HepG2 (cell line): ENCODE measurements at regions not wholly inside any gene's neighbourhood (a gene's known extent, or its start where the extent isn't known, plus 50 kb on each side); places are given as distances from the start of the nearest gene placed in this dataset.

Experiments used
- ATAC-seq: fragments of 200-7000 bp; cut with Tn5 transposase; 3 replicates; pipeline ENCODE4 v1.9.1; 2020; ENCODE audit warnings: mild to moderate bottlenecking, moderate library complexity
- BruUV-seq: library from RNA; stranded (reverse); fragments of 400-500 nt; replicated peaks from 2 replicates; lab custom pipeline; 2021; lab: Mats Ljungman, UMichigan
- CTCF ChIA-PET: fragments of 300-600 bp; formaldehyde crosslinking; extraction: SDS; loops from one replicate; lab custom pipeline; 2021; ENCODE audit warnings: low total read pairs, inconsistent platforms, low intra/inter-chr PET ratio; lab: Yijun Ruan, JAX
- POLR2A ChIA-PET: fragments of 350-600 bp; sonication (Branson Sonifier 250); formaldehyde crosslinking; loops from one replicate; lab custom pipeline; 2020; ENCODE audit warnings: antibody characterized with exemption, inconsistent platforms; lab: Yijun Ruan, JAX
- DNase-seq: peaks from one replicate; pipeline ENCODE4 v3.0.0-alpha.2; 2015; ENCODE audit warnings: low spot score
- FAIRE-seq: peaks from 3 replicates; lab custom pipeline; 2011; peaks lifted over from hg19 to GRCh38; lab: Jason Lieb, UNC
- H2AFZ ChIP-seq: one replicate; pipeline ENCODE4 v1.6.1; 2011; ENCODE audit warnings: low read length, inconsistent platforms
- H3K27ac ChIP-seq: fragments of 300-600 bp; 3 replicates; pipeline ENCODE4 v1.8.0; 2011; ENCODE audit warnings: mixed run types, mild to moderate bottlenecking, mixed read lengths, low read length, inconsistent platforms; ENCODE audit not compliant: insufficient read depth; ENCODE audit errors: extremely low read length
- H3K27me3 ChIP-seq, 2 experiments: fragments of 200-600 bp in 1 of 2; 2 replicates in 1 of 2; 3 replicates in 1 of 2; pipeline versions ENCODE4 v1.6.0 to v1.8.0; 2011; ENCODE audit warnings: low read length in 2 of 2, mild to moderate bottlenecking in 2 of 2, moderate library complexity in 2 of 2, inconsistent platforms in 1 of 2; ENCODE audit not compliant: insufficient read depth in 2 of 2, control insufficient read depth in 1 of 2
- H3K36me3 ChIP-seq, 2 experiments: fragments of 200-600 bp in 1 of 2; replicated peaks in 1 of 2; 2 replicates in 1 of 2; 3 replicates in 1 of 2; pipeline versions ENCODE4 v1.5.1 to v1.8.0; 2011; ENCODE audit warnings: low read length in 2 of 2, inconsistent platforms in 1 of 2; ENCODE audit not compliant: insufficient read depth in 2 of 2, control insufficient read depth in 1 of 2
- H3K4me1 ChIP-seq: 2 replicates; pipeline ENCODE4 v1.5.1; 2012; ENCODE audit warnings: low read length, inconsistent platforms; ENCODE audit not compliant: insufficient read depth
- H3K4me2 ChIP-seq: 2 replicates; pipeline ENCODE4 v1.6.0; 2011; ENCODE audit warnings: low read depth, low read length, inconsistent platforms
- H3K4me3 ChIP-seq, 3 experiments: fragments of 200-600 bp in 1 of 3; sonication (generic), shearing (Covaris generic) in 1 of 3; replicated peaks in 1 of 3; 2 replicates each; pipeline ENCODE4 v1.5.1; 2011 to 2016; ENCODE audit warnings: low read length in 3 of 3, inconsistent platforms in 2 of 3, low read depth in 2 of 3, mild to moderate bottlenecking in 2 of 3, control low read depth in 1 of 3, mixed read lengths in 1 of 3; ENCODE audit not compliant: insufficient read depth in 1 of 3
- H3K79me2 ChIP-seq: one replicate; pipeline ENCODE4 v1.6.1; 2011; ENCODE audit warnings: low read length, inconsistent platforms; ENCODE audit not compliant: insufficient read depth
- H3K9ac ChIP-seq: 2 replicates; pipeline ENCODE4 v1.6.0; 2011; ENCODE audit warnings: mild to moderate bottlenecking, low read depth, low read length, inconsistent platforms; ENCODE audit not compliant: insufficient read depth
- H3K9me3 ChIP-seq: 2 replicates; pipeline ENCODE4 v1.5.1; 2012; ENCODE audit warnings: mild to moderate bottlenecking, low read length
- H4K20me1 ChIP-seq: 2 replicates; pipeline ENCODE4 v1.6.0; 2011; ENCODE audit warnings: inconsistent platforms, mild to moderate bottlenecking, low read length, moderate library complexity; ENCODE audit not compliant: insufficient read depth
- AGO2 ChIP-seq: fragments of 200-400 bp; formaldehyde crosslinking; optimal IDR thresholded peaks from 2 replicates; pipeline ENCODE3; 2017; ENCODE audit warnings: mild to moderate bottlenecking, low read depth, low read length, moderate library complexity
- FOSL2 ChIP-seq: sonication (generic); formaldehyde crosslinking; IDR thresholded peaks from 2 replicates; pipeline ENCODE4 v1.4.0; 2020; ENCODE audit warnings: missing genetic modification reagents
- FOXJ3 ChIP-seq: sonication (generic); formaldehyde crosslinking; IDR thresholded peaks from 2 replicates; pipeline ENCODE4 v1.4.0; 2020; ENCODE audit warnings: missing genetic modification reagents, mild to moderate bottlenecking, borderline replicate concordance
- IRF1 ChIP-seq: sonication (generic); formaldehyde crosslinking; IDR thresholded peaks from 2 replicates; pipeline ENCODE4 v1.4.0; 2020; ENCODE audit warnings: low read depth, mild to moderate bottlenecking, missing genetic modification reagents
- KLF6 ChIP-seq: IDR thresholded peaks from 2 replicates; pipeline ENCODE4 v1.8.0; 2016; ENCODE audit warnings: missing biosample characterization, missing genetic modification reagents
- MTF2 ChIP-seq: sonication (generic); formaldehyde crosslinking; IDR thresholded peaks from 2 replicates; pipeline ENCODE4 v1.5.0; 2020; ENCODE audit warnings: missing genetic modification reagents, borderline replicate concordance
- REL ChIP-seq: sonication (generic); formaldehyde crosslinking; conservative IDR thresholded peaks from 2 replicates; pipeline ENCODE4 v1.8.0; 2022; ENCODE audit warnings: mild to moderate bottlenecking, missing genetic modification reagents, moderate library complexity
- SNAPC5 ChIP-seq: sonication (generic); formaldehyde crosslinking; IDR thresholded peaks from 2 replicates; pipeline ENCODE4 v1.8.1; 2023; ENCODE audit warnings: mild to moderate bottlenecking, missing genetic modification reagents, borderline replicate concordance
- SUZ12 ChIP-seq: fragments of 150-350 bp; IDR thresholded peaks from 2 replicates; pipeline ENCODE4 v1.6.1; 2014; ENCODE audit warnings: low read depth, low read length
- ZNF556 ChIP-seq: sonication (generic); formaldehyde crosslinking; IDR thresholded peaks from 2 replicates; pipeline ENCODE4 v1.4.0; 2020; ENCODE audit warnings: mild to moderate bottlenecking, missing genetic modification reagents, borderline replicate concordance
- ZNF7 ChIP-seq: IDR thresholded peaks from 2 replicates; pipeline ENCODE4 v1.6.1; 2016; ENCODE audit warnings: missing biosample characterization, missing genetic modification reagents
- ZNF704 ChIP-seq: sonication (generic); formaldehyde crosslinking; IDR thresholded peaks from 2 replicates; pipeline ENCODE4 v1.8.1; 2023; ENCODE audit warnings: mild to moderate bottlenecking, inconsistent platforms, moderate library complexity, missing genetic modification reagents, borderline replicate concordance
- WGBS: methylation state at CpG from one replicate; pipeline ENCODE4 v1.1.6; 2017; ENCODE audit warnings: low lambda C conversion rate; 5-methylcytosine and 5-hydroxymethylcytosine counted together
- in situ Hi-C: cut with HindIII; loops from 2 replicates; pipeline ENCODE4 v1.10.0; 2017; ENCODE audit warnings: low pct_unique_long_range_greater_than_20kb; ENCODE audit not compliant: extremely low pct_ligation_motif_present
- intact Hi-C: fragments of 100-400 bp; cut with micrococcal nuclease; formaldehyde crosslinking; loops from one replicate; pipeline ENCODE4 v1.10.0; 2022; ENCODE audit not compliant: unreplicated experiment
- TF ChIP-seq, protein P1 (sequence below): sonication (generic); formaldehyde crosslinking; conservative IDR thresholded peaks from 2 replicates; pipeline ENCODE4 v1.8.0; 2022; ENCODE audit warnings: low read depth, missing genetic modification reagents

DNA sequence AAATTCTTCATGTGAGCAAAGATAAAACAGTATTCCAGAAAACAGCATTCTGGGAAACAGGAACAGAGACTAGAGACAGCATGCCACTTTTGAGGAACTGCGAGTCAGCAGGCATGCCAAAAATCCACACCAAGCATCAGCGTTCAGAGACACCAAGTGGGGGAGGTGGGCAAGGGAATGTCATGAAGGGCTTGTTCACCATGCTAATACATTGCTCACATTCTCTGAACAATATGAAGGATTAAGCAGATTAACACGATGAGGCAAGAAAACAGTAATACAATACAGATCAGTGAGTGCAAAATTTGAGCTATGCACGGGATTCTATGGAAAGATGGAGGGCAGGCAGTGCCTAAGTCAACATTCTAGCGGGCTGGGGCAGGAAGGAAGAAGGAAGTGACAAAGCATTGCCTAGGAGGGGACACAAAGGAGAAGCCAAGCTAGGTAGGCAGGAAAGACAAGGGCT, 278.3 kb downstream of the FBXW7 start (continued):
- TF ChIP-seq ZNF704 (CRISPR knock-in tag) (no peak), MTF2 (CRISPR knock-in tag) (no peak), SUZ12 (no peak)

- ATAC-seq, result no peak
- Histone ChIP-seq H3K27me3 (no peaks in the 10 kb centered on the region), H3K4me1 (peaks cover 17% of the 10 kb centered on the region), H2AFZ (no peak overlapping the region), H3K79me2 (no peaks in the 10 kb centered on the region), H3K9ac (no peak overlapping the region), H4K20me1 (no peaks in the 10 kb centered on the region), H3K36me3 (no peaks in the 10 kb centered on the region), H3K27ac (no peak overlapping the region), H3K4me2 (no peak overlapping the region), H3K9me3 (no peaks in the 10 kb centered on the region), H3K4me3 (no peak overlapping the region)
- no TSS peak for BruUV-seq
- 75% methylated on average over 3 of the region's 3 CpGs for WGBS
- in situ Hi-C loops, result no loop called here
- intact Hi-C loops, result no loop called here
- no peak for FAIRE-seq
- DNase-seq, result no peak
- CTCF ChIA-PET, result no interaction called here
- POLR2A ChIA-PET, result no interaction called here
- TF ChIP-seq SNAPC5 (CRISPR knock-in tag) (no peak), ZNF556 (CRISPR knock-in tag) (no peak), FOXJ3 (no peak), REL (CRISPR knock-in tag) (no peak), ZNF7 (no peak), FOSL2 (CRISPR knock-in tag) (no peak), KLF6 (CRISPR knock-in tag) (no peak), AGO2 (no peak), IRF1 (no peak)
- TF ChIP-seq, protein P1, sequence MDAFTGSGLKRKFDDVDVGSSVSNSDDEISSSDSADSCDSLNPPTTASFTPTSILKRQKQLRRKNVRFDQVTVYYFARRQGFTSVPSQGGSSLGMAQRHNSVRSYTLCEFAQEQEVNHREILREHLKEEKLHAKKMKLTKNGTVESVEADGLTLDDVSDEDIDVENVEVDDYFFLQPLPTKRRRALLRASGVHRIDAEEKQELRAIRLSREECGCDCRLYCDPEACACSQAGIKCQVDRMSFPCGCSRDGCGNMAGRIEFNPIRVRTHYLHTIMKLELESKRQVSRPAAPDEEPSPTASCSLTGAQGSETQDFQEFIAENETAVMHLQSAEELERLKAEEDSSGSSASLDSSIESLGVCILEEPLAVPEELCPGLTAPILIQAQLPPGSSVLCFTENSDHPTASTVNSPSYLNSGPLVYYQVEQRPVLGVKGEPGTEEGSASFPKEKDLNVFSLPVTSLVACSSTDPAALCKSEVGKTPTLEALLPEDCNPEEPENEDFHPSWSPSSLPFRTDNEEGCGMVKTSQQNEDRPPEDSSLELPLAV (CRISPR knock-in tag), result no peak
Measured at GRCh38 chr4:152256996-152257395, 278.9 kb downstream of the FBXW7 start.
